HG02610 (cell line): ENCODE measurements at regions not wholly inside any gene's neighbourhood (a gene's known extent, or its start where the extent isn't known, plus 50 kb on each side); places are given as distances from the start of the nearest gene placed in this dataset.
"Not testable (repeated sequence)": the region's sequence is repeated elsewhere in the genome, so short reads cannot be mapped to it uniquely, and the experiment has no call there.

ENCODE experiments used
- ATAC-seq: cut with Tn5 transposase; IDR thresholded peaks from one replicate; pipeline ENCODE4 v1.9.1; 2021; ENCODE audit warnings: mild to moderate bottlenecking, moderate library complexity; ENCODE audit not compliant: unreplicated experiment

DNA sequence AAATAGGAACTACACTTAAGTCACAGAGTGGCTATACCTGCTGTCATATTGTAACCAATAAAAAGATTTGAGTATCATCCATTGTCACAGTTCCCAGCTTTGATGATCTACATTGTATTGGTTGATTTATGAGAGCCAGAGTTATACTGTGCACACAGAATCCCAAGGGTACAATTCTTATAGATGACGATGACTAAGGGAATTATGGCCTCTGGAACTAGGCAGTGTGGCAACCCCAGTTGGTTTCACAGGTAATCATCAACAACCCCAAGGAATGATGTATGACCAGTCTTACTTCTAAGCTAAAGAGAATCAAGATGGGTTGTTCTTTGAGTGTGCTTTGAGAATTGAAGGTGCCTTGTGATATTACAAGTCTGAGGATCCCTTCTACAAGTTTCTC is 217.3 kb downstream of the ETAA1 start:
- ATAC-seq: no peak

DNA sequence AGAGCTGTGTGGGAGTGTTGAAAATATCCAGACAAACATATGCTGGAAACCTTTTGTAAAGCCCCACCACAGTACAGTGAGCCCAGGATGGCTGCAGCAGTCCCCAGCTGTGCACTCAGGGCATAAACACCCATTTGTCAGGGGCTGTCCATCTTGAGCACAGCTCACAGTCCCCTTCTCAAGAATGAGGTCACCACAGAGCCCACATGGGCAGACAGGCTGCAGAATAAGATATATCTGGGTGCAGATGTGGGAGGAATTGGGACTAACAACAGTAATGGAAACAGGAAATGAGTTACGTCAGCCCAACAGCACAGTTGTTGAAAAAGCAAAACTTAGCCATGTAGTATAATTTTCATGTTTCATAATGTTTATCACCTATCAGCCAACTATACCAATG is 219.6 kb downstream of the ETAA1 start:
- peak; percentile 40 for ATAC-seq

DNA sequence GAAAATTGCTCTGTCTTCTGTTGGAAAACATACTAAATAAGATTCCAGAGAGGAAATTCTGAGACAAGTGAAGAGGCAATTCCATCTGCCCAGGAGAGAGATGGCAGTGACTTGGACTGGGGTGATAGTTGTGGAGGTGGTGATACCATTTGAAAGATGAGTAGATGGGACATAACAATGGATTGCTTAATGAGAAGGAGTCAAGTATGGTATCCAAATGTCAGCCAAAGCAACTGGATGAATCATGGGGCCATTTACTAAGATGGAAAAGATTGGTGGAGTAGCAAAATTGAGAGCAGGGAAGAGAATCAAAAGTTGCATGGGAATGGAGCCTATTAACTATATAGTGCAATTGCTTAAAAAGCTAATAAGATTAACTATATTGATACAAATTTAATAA is 222.1 kb downstream of the ETAA1 start:
- no peak for ATAC-seq

DNA sequence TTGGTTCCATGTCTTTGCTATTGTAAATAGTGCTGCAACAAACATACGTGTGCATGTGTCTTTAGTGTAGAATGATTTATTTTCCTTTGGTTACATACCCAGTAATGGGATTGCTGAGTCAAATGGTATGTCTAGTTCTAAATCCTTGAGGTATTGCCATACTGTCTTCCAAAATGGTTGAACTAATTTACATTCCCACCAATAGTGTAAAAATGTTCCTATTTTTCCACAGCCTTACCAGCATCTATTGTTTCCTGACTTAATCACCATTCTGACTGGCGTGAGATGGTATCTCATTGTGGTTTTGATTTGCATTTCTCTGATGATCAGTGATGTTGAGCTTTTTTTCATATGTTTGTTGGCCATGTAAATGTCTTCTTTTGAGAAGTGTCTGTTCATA is 226.6 kb downstream of the ETAA1 start:
- ATAC-seq: not testable (repeated sequence)

DNA sequence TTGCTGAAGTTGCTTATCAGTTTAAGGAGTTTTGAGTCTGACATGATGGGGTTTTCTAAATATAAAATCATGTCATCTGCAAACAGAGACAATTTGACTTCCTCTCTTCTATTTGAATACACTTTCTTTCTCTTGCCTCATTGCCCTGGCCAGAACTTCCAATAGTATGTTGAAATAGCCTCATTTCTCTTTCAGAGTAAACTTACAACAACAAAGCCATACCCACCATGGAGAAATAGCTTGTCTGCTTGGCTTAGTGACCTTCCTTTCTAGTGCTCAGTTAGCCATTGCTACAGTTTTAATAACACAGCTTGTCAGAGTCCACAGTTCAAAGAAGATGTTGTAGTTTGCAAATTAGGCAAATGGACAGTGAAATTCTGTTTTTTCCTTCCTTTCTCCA is 228.0 kb downstream of the ETAA1 start:
- no peak for ATAC-seq

DNA sequence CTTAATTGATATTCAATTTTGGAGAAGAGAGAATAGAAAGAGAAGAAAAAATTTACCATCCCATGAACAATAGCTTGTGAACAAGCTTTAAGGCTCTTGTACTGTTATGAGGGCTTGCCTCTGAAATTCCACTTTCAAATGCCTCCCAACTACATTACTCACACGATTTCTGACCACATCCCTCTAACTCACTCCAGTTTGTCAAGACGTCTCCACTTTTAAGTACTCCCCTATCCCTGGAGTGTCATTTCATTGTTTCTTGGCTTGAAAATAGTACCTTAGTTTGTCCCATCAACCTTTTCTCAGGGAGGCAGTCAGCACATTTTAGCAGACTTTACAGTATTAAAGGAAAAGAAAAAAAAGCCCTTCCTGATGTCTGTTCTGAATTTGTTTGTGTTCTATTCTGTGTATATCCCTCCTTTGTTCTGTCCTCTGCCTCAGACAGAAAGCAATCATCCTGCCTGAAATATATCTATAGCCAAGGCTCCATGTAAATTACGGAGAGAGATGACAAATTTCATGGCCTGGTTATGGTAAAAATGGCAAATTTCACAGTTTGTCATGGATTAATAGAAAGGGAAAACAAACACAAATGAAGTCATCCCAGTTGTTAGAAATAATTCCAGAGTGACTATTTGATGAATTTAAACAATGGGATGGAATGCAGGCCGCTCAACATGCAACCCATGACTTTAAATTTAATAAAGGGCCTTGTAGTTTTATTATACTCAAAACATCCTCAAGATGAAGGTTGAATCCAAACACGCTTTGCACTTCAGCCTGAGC is 228.8 kb downstream of the ETAA1 start:
- no peak for ATAC-seq

DNA sequence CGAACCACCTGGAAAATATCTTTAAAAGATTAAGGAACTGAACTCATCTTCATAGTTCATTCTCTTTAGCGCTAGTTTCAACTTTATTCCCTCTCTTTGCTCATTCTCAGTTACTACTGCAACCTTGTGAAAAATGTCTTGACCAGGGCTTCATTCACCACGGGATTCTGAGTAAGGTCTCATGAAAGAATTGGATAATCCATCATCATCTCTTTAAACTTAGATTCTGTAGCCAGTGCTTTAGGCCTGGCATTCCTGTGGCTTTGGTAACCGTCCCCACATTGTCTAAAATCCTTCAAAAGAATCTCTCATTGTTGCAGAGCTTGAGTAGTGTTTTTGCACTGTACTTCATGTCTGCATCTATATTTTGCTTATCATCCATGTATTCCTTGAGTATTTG is 229.5 kb downstream of the ETAA1 start:
- no peak for ATAC-seq

DNA sequence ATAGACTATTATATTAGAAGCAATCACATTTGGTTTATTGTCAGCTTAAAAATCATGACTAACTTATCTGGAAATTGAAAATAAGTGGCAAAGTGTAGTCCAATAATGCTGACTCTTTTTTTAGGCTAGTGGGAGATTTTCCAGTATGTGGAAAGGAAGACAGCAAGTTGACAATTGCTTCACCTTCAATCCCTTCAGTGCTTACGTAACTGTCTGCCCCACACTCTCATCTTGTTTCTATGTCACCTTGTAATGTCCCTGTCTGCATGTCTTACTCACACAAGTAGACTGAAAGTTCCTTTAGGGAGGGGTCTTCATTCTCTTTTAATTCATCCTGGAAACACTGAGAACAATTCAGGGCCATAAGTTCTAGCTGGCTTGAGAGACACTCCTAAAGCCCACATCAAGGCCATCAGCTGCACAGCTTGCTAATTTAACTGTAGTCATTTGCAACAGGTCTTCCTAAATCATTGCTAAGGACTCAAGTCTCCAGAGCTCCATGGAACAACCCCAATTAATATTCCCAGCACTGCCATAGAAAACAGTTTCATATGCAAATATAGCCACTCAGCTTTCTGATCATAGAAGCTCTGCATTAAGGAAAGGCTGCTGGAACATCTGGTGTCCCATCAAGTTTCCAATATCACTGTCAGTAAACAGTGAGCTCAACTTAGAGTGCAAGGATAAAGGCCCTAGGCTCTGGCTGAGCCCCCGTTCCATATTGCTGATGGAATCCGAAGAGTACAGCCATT is 230.5 kb downstream of the ETAA1 start:
- no peak for ATAC-seq

DNA sequence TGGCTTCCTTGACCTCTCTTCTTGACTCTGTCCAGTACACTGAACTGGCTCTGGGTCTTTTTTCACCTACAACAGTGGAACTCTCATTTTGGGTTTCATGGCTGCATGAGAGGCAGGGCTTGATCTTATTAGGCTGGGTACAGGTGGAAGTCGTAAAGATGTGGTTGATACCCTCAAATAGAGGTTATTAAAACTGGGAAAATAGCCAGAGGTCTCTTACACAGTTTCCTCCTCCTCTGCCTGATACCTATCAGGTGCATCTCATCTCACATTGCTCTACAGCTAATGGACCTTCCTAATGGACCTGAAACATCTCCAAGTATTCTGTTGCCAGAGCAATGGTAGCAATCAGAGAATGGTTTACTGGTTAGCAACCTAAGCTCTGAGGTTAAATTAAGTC is 231.8 kb downstream of the ETAA1 start:
- ATAC-seq: no peak

DNA sequence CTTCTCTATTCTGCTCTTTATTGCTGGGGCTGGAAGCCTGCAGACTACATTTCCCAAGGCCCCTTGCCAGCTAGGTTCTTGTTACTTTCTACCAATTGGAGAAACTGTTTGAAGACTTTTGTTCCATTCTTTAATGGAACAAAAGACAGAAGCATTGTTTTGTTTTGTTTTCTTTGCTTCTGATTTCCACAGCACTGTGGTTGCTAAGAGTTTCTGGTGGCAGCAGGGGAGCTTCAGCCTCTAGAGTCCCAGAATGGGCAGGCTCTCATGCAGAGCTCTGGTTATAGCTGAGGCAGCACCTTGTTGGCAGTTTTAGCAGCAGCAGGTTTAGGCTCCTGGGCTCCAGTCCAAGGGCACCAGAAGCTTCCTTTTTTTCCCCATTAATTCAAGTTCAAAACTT is 234.3 kb downstream of the ETAA1 start:
- no peak for ATAC-seq

DNA sequence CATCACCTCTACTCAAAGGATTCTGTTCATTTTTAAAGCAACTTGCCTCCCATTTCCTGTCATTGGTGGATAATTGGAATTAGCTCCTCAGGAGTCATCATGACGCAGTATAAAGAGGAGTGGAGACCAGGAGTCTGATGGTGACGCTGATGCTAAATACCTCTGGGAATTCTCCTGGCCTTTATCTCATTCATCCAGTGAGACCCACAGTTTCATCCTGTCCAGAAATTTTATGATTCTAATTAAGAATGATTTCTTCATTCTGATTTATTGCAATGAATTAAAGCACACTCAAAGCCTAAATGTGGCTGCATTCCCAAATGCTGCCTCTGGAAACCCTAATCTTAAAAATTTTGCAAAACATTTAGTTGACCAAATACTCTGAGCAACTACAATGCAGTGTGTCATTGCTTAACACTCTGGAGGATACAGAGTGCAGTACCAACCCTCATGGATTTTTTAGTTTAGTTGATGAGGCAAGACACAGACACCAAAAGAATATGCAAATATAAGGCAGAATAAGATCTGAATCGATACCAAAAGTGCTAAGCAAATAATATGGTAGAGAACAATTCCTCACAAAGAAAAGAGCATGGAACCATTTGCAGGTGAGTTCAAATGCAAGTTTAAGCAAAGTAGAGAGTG is 236.2 kb downstream of the ETAA1 start:
- ATAC-seq: no peak

DNA sequence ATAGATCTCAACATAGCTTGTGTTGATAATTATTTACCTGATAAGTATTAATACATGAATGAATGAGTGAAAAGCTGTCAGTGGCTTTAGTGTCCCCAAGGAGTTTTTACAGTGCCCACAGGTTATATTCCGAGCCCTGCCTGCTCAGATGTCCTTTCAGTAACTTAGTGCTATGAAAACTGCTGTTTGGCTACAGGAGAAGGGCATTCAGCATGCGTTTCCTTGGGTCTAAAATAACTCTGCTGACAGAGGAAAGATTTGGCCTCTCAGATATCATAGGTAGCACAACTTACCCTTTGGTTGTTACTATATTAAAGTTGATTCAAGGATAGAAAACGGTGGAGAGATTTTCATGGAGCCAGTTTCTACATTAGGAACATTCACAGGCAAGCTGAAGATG is 241.0 kb downstream of the ETAA1 start:
- ATAC-seq: no peak

DNA sequence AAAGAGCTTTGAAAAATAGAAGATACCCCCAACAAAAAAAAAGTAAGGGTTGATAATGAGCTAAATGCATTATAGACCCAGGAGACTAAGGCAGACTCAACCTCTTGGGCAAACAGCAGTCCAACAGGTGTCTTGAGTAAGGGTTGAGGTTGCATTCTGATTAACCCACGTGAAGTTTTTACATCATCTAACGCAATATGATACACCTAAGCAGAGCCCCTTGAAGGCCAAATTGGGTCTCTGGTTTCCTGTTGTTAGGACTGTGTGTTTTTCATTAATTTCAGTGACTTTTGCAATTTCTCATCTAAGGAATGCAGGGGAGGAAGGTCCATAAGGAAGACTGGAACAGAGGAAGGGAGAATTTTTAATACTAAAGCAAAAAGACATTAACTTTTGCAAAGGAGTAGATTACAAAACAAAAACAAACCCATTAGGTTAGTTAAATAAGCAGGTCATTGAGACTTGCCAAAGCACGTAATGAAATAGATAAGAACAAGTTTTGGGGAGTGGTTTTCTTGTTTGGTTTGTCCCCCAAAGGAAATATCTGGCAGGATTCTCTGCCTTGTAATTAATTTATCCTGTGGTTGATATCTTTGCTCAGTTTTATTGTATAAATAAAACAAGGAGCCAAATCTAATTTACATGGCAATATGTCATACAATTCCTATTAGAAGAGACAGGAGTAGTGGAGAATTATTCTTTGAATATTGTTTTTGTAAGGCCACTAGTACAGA is 244.3 kb downstream of the ETAA1 start:
- no peak for ATAC-seq

DNA sequence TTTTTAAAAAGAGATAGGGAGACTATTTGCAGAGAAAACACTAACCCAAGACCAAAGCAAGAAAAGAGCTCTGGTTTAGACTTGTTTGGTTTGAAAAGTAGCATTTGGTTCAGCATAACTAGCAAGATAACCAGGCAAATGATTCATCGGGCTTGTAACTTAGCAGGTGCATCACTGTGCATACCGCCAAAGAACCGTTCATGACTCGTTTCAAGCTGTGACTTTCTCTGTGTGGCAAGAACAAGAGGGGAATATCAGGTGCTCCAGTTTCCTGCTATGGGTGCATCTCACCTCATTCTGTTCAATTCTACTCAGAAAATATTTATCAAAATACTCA is 244.9 kb downstream of the ETAA1 start:
- no peak for ATAC-seq

DNA sequence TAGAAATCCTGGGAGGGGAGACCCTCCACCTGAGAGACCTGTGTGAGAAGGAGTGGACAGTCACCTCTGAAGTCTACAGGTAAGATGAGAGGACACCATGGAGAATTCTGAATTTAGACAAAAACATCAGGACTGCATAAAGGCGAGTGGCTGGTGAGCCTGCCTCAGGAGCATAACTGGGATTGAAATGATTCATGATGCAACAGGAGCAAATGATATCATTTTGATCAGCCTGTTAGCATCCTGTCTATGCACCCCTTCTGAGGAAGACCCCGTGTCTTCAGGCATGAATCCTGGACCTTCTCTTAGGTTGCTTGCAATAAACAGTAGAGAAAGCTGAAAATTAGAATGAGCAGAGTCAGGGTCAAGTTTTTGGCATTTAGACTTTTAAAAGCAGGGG is 245.8 kb downstream of the ETAA1 start:
- ATAC-seq: no peak

DNA sequence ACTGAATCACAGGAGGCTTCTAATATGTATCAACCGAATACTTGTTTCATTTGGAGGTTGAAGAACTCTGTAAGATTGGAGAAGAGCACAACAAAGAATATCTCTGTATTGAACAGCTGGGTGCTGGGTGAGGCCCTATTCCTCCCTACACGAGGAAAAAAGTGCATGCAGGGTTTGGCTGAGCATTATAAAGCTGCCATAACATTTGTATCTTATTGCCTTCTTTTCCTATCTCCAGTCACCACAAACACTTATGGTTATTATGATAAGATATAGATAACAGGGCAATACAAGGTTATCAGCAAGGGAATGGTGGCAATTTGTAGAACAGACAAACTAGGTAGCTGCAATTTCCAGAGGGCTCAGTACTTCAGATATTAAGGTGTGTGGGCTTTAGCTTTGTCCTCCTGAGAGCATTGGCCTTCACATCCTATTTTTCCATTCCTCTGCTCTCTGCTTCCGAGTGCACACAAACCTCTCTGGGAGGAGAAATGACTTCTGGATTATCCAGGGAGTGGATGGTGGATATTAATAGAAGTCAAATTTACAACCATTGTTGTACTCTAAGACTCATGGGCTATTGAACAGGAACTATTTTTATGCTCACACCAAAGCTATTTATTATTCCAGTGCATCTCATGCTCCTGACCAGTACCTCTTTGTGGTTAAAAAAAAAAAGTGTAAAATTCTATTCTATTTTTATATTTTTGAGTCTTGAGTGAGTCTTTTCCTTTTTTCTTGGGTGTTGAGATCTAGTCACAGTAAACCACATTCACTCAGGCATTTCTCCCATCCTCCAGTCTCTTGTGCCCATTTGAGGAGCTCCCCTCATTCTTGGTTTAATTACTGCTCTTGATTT is 248.4 kb downstream of the ETAA1 start:
- no peak for ATAC-seq

DNA sequence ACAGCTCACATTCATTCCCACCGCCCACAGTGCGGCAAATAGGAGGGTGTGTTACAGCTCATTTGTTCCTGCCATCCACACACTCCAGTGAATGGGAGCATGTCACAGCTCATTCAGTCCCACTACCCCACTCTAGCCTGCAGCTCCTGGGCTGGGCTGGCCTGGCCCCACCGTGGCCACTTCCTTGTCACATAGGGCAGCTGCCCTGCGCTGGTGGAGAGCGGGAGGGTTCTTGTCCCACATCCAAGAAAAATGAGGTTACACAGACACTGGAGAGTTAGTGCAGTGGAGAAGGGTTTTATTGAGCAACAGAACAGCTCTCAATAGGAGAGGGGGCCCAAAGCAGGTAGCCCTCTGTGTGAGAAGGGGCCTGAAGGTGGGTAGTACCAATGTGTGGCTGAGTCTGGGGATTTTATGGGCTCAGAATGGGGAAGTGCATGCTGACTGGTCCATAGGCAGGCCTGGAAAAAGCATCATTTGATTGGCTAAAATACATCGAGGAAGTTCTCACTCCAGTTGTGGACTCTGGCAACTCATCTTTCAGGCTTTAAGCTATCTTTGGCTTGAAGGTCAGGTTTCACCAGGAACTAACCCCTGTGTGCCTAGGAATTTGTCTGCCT is 249.7 kb downstream of the ETAA1 start:
- no peak for ATAC-seq

DNA sequence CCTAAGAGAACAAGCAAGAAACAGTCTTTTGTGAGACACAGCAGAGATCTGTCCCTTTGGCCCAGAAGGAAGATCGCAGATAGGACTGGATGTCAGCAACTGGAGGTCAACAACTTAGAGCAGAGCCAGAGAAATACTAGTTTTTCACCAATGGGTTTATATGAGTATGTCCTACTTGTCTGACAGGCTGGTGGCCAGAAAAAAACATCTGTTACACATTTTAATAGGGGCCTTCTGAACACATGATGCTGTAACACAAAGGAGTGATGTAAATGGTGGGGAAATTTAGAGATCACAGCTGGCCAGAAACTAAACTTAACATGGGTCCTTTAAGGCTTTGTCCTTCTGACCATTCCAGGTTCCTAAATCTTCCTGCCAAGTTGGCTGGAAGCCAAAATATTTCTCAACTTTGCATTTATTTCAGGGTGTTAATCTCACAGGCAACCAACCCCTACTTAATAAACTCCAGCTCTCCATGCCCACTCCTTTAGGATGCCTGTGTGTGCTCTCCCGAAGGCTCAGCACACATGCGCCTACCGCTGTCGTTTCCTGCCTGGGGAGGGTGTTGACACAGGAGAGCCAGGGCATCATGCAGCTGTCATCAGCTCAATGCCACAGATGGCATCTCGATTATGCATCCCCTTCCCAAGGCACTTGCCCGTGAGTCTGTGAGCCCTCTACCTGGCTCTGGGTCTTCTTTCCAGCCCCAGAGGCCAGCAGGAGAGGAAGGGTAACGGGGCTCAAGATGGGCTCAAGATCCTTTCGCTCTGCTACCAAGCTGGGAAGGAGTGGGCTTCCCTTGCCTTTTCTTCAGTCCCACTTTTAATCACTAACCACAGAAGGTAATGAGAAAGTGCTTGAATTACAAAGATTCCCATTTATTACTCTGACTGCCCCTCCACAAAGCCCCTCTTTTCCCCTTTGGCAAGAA is 252.5 kb downstream of the ETAA1 start:
- no peak for ATAC-seq
